Skeletal muscle tissue (tissue), 3 donors: ENCODE measurements at regions not wholly inside any gene's neighbourhood (a gene's known extent, or its start where the extent isn't known, plus 50 kb on each side); places are given as distances from the start of the nearest gene placed in this dataset.

Source experiments
- H3K27ac ChIP-seq: one replicate; pipeline ENCODE4 v1.7.0; 2013; ENCODE audit warnings: mild to moderate bottlenecking, low read depth, low read length, inconsistent platforms
- H3K27me3 ChIP-seq, 3 donors: one replicate each; pipeline ENCODE4 v1.7.0; 2013; ENCODE audit warnings: low read length in 3 of 3; ENCODE audit not compliant: control insufficient read depth in 3 of 3, insufficient read depth in 3 of 3
- H3K36me3 ChIP-seq, 3 donors: one replicate each; pipeline ENCODE4 v1.7.0; 2013; ENCODE audit warnings: low read length in 3 of 3; ENCODE audit not compliant: control insufficient read depth in 3 of 3, insufficient read depth in 3 of 3
- H3K4me1 ChIP-seq, 3 donors: one replicate each; pipeline ENCODE4 v1.7.0; 2013; ENCODE audit warnings: low read length in 3 of 3, mild to moderate bottlenecking in 3 of 3; ENCODE audit not compliant: control insufficient read depth in 3 of 3, insufficient read depth in 3 of 3
- H3K4me3 ChIP-seq, 3 donors: one replicate each; pipeline ENCODE4 v1.7.0; 2013; ENCODE audit warnings: low read length in 3 of 3
- H3K9ac ChIP-seq, 3 donors: one replicate each; pipeline ENCODE4 v1.7.0; 2013; ENCODE audit warnings: low read length in 3 of 3, mild to moderate bottlenecking in 3 of 3, moderate library complexity in 2 of 3, low read depth in 1 of 3
- H3K9me3 ChIP-seq, 3 donors: one replicate each; pipeline ENCODE4 v1.7.0; 2013; ENCODE audit warnings: low read length in 3 of 3; ENCODE audit not compliant: control insufficient read depth in 3 of 3
- donor health status: Osteomylitis.

GRCh38 chr3:181764544-181764943 is 52.8 kb downstream of the SOX2 start:
- Histone ChIP-seq H3K4me1 (no peaks in the 10 kb centered on the region), H3K27me3 (peaks cover 0 to 3% (median 0%) of the 10 kb centered on the region in 3 donors), H3K9ac (no peak overlapping the region)

DNA sequence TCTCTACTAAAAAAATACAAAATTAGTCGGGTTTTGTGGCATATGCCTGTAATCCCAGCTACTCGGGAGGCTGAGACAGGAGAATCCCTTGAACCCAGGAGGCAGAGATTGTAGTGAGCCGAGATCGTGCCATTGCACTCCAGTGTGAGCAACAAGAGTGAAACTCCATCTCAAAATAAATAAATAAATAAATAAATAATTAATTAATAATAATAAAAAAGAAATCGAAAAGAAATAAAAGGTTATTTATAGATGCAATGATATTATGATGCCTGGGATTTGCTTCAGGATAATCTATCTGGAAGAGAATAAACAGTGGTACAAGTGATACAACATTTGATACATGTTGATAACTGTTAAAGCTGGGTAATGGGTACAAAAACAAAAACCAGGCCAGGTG is 58.6 kb downstream of the SOX2 start:
- Histone ChIP-seq H3K9ac (no peak overlapping the region), H3K9me3 (no peaks in the 10 kb centered on the region), H3K27me3 (no peaks in the 10 kb centered on the region), H3K36me3 (no peaks in the 10 kb centered on the region), H3K27ac (no peak overlapping the region), H3K4me3 (no peak overlapping the region), H3K4me1 (no peaks in the 10 kb centered on the region)

More at GRCh38 chr3:181764544-181764943, 52.8 kb downstream of the SOX2 start:
- H3K4me3 ChIP-seq: no peak overlapping the region
- no peak overlapping the region for H3K27ac ChIP-seq
- no peaks in the 10 kb centered on the region for H3K9me3 ChIP-seq
- H3K36me3 ChIP-seq: no peaks in the 10 kb centered on the region

DNA sequence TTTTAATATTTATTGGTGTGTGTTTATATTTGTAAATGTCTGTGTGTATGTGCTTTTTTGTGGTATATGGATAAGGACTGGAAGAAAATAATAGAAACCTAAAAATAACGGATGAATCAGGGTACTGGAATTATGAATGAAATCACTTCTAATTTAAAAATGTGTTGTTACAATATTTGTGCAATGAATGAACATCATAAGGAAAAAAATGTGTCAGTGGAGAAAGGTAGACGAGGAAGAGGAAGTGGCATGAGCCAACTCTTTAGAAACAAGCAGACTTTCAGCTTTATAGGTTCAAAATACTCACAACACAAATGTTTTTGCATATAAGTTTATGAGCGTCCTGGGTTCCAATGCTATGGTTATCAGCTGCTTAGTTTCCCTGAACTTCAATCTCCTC is 59.4 kb downstream of the SOX2 start:
- H3K9me3 ChIP-seq: no peaks in the 10 kb centered on the region
- no peaks in the 10 kb centered on the region for H3K4me1 ChIP-seq
- H3K4me3 ChIP-seq: no peak overlapping the region
- no peaks in the 10 kb centered on the region for H3K27me3 ChIP-seq
- H3K9ac ChIP-seq: no peak overlapping the region
- H3K36me3 ChIP-seq: no peaks in the 10 kb centered on the region
- no peak overlapping the region for H3K27ac ChIP-seq

GRCh38 chr3:181772166-181772565 is 60.4 kb downstream of the SOX2 start:
- no peak overlapping the region for H3K27ac ChIP-seq
- no peaks in the 10 kb centered on the region for H3K9me3 ChIP-seq
- no peak overlapping the region for H3K4me3 ChIP-seq
- H3K36me3 ChIP-seq: no peaks in the 10 kb centered on the region
- no peak overlapping the region for H3K9ac ChIP-seq
- no peaks in the 10 kb centered on the region for H3K4me1 ChIP-seq
- no peaks in the 10 kb centered on the region for H3K27me3 ChIP-seq

- no peaks in the 10 kb centered on the region for H3K27me3 ChIP-seq
- H3K27ac ChIP-seq: no peak overlapping the region
- no peak overlapping the region for H3K4me3 ChIP-seq
- H3K36me3 ChIP-seq: no peaks in the 10 kb centered on the region
- no peaks in the 10 kb centered on the region for H3K9me3 ChIP-seq
- H3K9ac ChIP-seq: no peak overlapping the region
- no peaks in the 10 kb centered on the region for H3K4me1 ChIP-seq
Observed at GRCh38 chr3:181773921-181774320, 62.2 kb downstream of the SOX2 start.

GRCh38 chr3:181782306-181782954 is 70.7 kb downstream of the SOX2 start:
- Histone ChIP-seq H3K4me3 (no peak overlapping the region), H3K4me1 (no peaks in the 10 kb centered on the region), H3K9ac (no peak overlapping the region), H3K27ac (no peak overlapping the region), H3K27me3 (no peaks in the 10 kb centered on the region), H3K36me3 (no peaks in the 10 kb centered on the region), H3K9me3 (no peaks in the 10 kb centered on the region)

- Histone ChIP-seq H3K9me3 (no peaks in the 10 kb centered on the region), H3K4me1 (no peaks in the 10 kb centered on the region), H3K27ac (no peak overlapping the region), H3K27me3 (no peaks in the 10 kb centered on the region), H3K4me3 (no peak overlapping the region), H3K36me3 (no peaks in the 10 kb centered on the region), H3K9ac (no peak overlapping the region)
Observed at GRCh38 chr3:181790561-181790960, 78.8 kb downstream of the SOX2 start.

GRCh38 chr3:181791056-181791955 is 79.6 kb downstream of the SOX2 start:
- Histone ChIP-seq H3K4me1 (no peaks in the 10 kb centered on the region), H3K36me3 (no peaks in the 10 kb centered on the region)

GRCh38 chr3:181793006-181793405 is 81.3 kb downstream of the SOX2 start:
- Histone ChIP-seq H3K27ac (no peak overlapping the region), H3K9ac (no peak overlapping the region), H3K4me3 (no peak overlapping the region), H3K4me1 (no peaks in the 10 kb centered on the region), H3K36me3 (no peaks in the 10 kb centered on the region), H3K27me3 (no peaks in the 10 kb centered on the region), H3K9me3 (no peaks in the 10 kb centered on the region)

More at GRCh38 chr3:181791056-181791955, 79.6 kb downstream of the SOX2 start:
- no peak overlapping the region for H3K27ac ChIP-seq
- H3K9me3 ChIP-seq: no peaks in the 10 kb centered on the region
- no peak overlapping the region for H3K4me3 ChIP-seq
- no peaks in the 10 kb centered on the region for H3K27me3 ChIP-seq
- H3K9ac ChIP-seq: no peak overlapping the region
